ENCODE measurements at regions not wholly inside any gene's neighbourhood (a gene's known extent, or its start where the extent isn't known, plus 50 kb on each side); places are given as distances from the start of the nearest gene placed in this dataset.

- TF ChIP-seq CEBPB (IDR thresholded peaks at IDR 0.05; ENCODE audit: low read depth, low read length), result no peak
- no peak for TF ChIP-seq MAFK (IDR thresholded peaks at IDR 0.05; ENCODE audit: low read depth, low read length)
- TF ChIP-seq POLR2A (IDR thresholded peaks at IDR 0.05; ENCODE audit: low read depth, low read length), result no peak
- TF ChIP-seq CTCF (conservative IDR thresholded peaks at IDR 0.05; ENCODE audit: low read depth, low read length), result no peak
- TF ChIP-seq USF2 (IDR thresholded peaks at IDR 0.05; ENCODE audit: low read depth, low read length), result no peak
- no peak for TF ChIP-seq SMC3 (IDR thresholded peaks at IDR 0.05; ENCODE audit: low read depth, low read length)
- no peak for TF ChIP-seq FOS (IDR thresholded peaks at IDR 0.05; ENCODE audit: low read depth, low read length)
- TF ChIP-seq RAD21 (IDR thresholded peaks at IDR 0.05; ENCODE audit: low read length), result no peak
- no peak for TF ChIP-seq BHLHE40 (IDR thresholded peaks at IDR 0.05; ENCODE audit: low read depth, low read length)
- no peak for TF ChIP-seq NFE2L2 (IDR thresholded peaks at IDR 0.05; ENCODE audit: low read depth, low read length)
- TF ChIP-seq RCOR1 (IDR thresholded peaks at IDR 0.05; ENCODE audit: insufficient replicate concordance, low read length), result no peak
These were observed 83.9 kb downstream of the TMEM174 start for GRCh38 chr5:73256862-73257261.

All from IMR-90 (cell line).